ENCODE measurements at regions not wholly inside any gene's neighbourhood (a gene's known extent, or its start where the extent isn't known, plus 50 kb on each side); places are given as distances from the start of the nearest gene placed in this dataset.

GRCh38 chr17:71830866-71831265 is 290.0 kb upstream of the SOX9 start:
- TF ChIP-seq, protein P1, sequence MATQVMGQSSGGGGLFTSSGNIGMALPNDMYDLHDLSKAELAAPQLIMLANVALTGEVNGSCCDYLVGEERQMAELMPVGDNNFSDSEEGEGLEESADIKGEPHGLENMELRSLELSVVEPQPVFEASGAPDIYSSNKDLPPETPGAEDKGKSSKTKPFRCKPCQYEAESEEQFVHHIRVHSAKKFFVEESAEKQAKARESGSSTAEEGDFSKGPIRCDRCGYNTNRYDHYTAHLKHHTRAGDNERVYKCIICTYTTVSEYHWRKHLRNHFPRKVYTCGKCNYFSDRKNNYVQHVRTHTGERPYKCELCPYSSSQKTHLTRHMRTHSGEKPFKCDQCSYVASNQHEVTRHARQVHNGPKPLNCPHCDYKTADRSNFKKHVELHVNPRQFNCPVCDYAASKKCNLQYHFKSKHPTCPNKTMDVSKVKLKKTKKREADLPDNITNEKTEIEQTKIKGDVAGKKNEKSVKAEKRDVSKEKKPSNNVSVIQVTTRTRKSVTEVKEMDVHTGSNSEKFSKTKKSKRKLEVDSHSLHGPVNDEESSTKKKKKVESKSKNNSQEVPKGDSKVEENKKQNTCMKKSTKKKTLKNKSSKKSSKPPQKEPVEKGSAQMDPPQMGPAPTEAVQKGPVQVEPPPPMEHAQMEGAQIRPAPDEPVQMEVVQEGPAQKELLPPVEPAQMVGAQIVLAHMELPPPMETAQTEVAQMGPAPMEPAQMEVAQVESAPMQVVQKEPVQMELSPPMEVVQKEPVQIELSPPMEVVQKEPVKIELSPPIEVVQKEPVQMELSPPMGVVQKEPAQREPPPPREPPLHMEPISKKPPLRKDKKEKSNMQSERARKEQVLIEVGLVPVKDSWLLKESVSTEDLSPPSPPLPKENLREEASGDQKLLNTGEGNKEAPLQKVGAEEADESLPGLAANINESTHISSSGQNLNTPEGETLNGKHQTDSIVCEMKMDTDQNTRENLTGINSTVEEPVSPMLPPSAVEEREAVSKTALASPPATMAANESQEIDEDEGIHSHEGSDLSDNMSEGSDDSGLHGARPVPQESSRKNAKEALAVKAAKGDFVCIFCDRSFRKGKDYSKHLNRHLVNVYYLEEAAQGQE (IDR thresholded peaks at IDR 0.05; ENCODE audit: low read depth), result no peak
- TF ChIP-seq FOXM1 (IDR thresholded peaks at IDR 0.05; ENCODE audit: borderline replicate concordance, low read depth), result no peak
- no peak for TF ChIP-seq TAF1 (IDR thresholded peaks at IDR 0.05; ENCODE audit: low read depth)
- no peak for TF ChIP-seq YY1 (IDR thresholded peaks at IDR 0.05; ENCODE audit: low read depth)
